Choroid plexus epithelial cell (primary cell): ENCODE measurements at regions not wholly inside any gene's neighbourhood (a gene's known extent, or its start where the extent isn't known, plus 50 kb on each side); places are given as distances from the start of the nearest gene placed in this dataset.
"Not testable (repeated sequence)": the region's sequence is repeated elsewhere in the genome, so short reads cannot be mapped to it uniquely, and the experiment has no call there.

ENCODE experiments used
- DNase-seq: peaks from one replicate; pipeline ENCODE4 v3.0.0-alpha.2; 2010; ENCODE audit warnings: low read depth
- H3K4me3 ChIP-seq: 2 replicates; pipeline ENCODE4 v1.5.1; 2011; ENCODE audit warnings: low read depth, mild to moderate bottlenecking, control low read depth, low read length, moderate library complexity
- CTCF ChIP-seq: conservative IDR thresholded peaks from 2 replicates; pipeline ENCODE4 v1.5.1; 2011; ENCODE audit warnings: low read depth, mild to moderate bottlenecking, control low read depth, inconsistent platforms, low read length, moderate library complexity

- TF ChIP-seq CTCF, result no peak
- H3K4me3 ChIP-seq, result no peak overlapping the region
- DNase-seq, result peak; percentile 37
Measured at GRCh38 chr13:104949840-104950740, 1585.4 kb downstream of the EFNB2 start.

- no peak for DNase-seq
- no peak overlapping the region for H3K4me3 ChIP-seq
- TF ChIP-seq CTCF, result no peak
Measured at GRCh38 chr13:104944176-104944575, 1591.3 kb downstream of the EFNB2 start.

GRCh38 chr13:104943331-104943730 is 1592.1 kb downstream of the EFNB2 start:
- no peak overlapping the region for H3K4me3 ChIP-seq
- no peak for DNase-seq
- no peak for TF ChIP-seq CTCF

GRCh38 chr13:104937881-104938280 is 1597.6 kb downstream of the EFNB2 start:
- DNase-seq, result peak; percentile 75
- no peak for TF ChIP-seq CTCF
- peak overlapping the region; percentile 29 for H3K4me3 ChIP-seq

- no peak overlapping the region for H3K4me3 ChIP-seq
- DNase-seq, result no peak
- no peak for TF ChIP-seq CTCF
Measured at GRCh38 chr13:104936304-104936703, 1599.2 kb downstream of the EFNB2 start.

GRCh38 chr13:104920513-104920912 is 1614.9 kb downstream of the EFNB2 start:
- DNase-seq, result not testable (repeated sequence)

GRCh38 chr13:104920091-104920490 is 1615.4 kb downstream of the EFNB2 start:
- no peak for DNase-seq
- no peak overlapping the region for H3K4me3 ChIP-seq
- no peak for TF ChIP-seq CTCF

More at GRCh38 chr13:104920513-104920912, 1614.9 kb downstream of the EFNB2 start:
- H3K4me3 ChIP-seq, result not testable (repeated sequence)
